Upper lobe of left lung (tissue), 6 donors: ENCODE measurements at regions not wholly inside any gene's neighbourhood (a gene's known extent, or its start where the extent isn't known, plus 50 kb on each side); places are given as distances from the start of the nearest gene placed in this dataset.

ENCODE experiments used
- ATAC-seq, 2 donors: fragments of 200-7000 bp; cut with Tn5 transposase; one replicate each; pipeline ENCODE4 v1.9.1; 2022; ENCODE audit warnings: mild to moderate bottlenecking in 2 of 2, moderate library complexity in 2 of 2; ENCODE audit not compliant: low FRiP score in 2 of 2
- DNase-seq, 2 donors: peaks; one replicate each; pipeline ENCODE4 v3.0.0-alpha.2; 2019 to 2020
- H3K27ac ChIP-seq, 4 donors: fragments of 200-600 bp; sonication (generic); one replicate each; pipeline ENCODE4 v1.5.1; 2016 to 2019
- H3K27me3 ChIP-seq, 4 donors: fragments of 200-600 bp; sonication (generic); one replicate each; pipeline ENCODE4 v1.5.1; 2017 to 2019
- H3K36me3 ChIP-seq, 4 donors: fragments of 200-600 bp; sonication (generic); one replicate each; pipeline ENCODE4 v1.5.1; 2016 to 2019
- H3K4me1 ChIP-seq, 4 donors: fragments of 200-600 bp; sonication (generic); one replicate each; pipeline ENCODE4 v1.5.1; 2018 to 2019
- H3K4me3 ChIP-seq, 4 donors: fragments of 200-600 bp; sonication (generic); one replicate each; pipeline ENCODE4 v1.5.1; 2017 to 2019; ENCODE audit warnings: mild to moderate bottlenecking in 2 of 4, moderate library complexity in 1 of 4
- H3K9me3 ChIP-seq, 4 donors: fragments of 200-600 bp; sonication (generic); one replicate each; pipeline ENCODE4 v1.5.1; 2018 to 2019
- EP300 ChIP-seq, 4 donors: sonication (generic); formaldehyde crosslinking; IDR thresholded peaks; one replicate each; pipeline ENCODE4 v1.5.1; 2017; ENCODE audit warnings: antibody characterized with exemption in 4 of 4, control low read depth in 2 of 4
- POLR2A ChIP-seq, 4 donors: fragments of 450-650 bp; IDR thresholded peaks; one replicate each; pipeline ENCODE4 v1.5.1; 2016 to 2017; ENCODE audit warnings: antibody characterized with exemption in 4 of 4, mild to moderate bottlenecking in 2 of 4
- POLR2AphosphoS5 ChIP-seq, 2 donors: sonication (generic); formaldehyde crosslinking; IDR thresholded peaks; one replicate each; pipeline ENCODE4 v1.5.1; 2017; ENCODE audit warnings: antibody characterized with exemption in 2 of 2
- WGBS, 2 donors: methylation state at CpG; one replicate each; pipeline ENCODE4 v1.1.5; 2017 to 2018; 5-methylcytosine and 5-hydroxymethylcytosine counted together
- TF ChIP-seq, protein P1 (sequence below), 6 experiments: fragments of 450-650 bp in 4 of 6; fragments of 200-600 bp in 2 of 6; sonication (generic) in 2 of 6; IDR thresholded peaks; one replicate each; pipeline ENCODE4 v1.5.1; 2016 to 2019; ENCODE audit warnings: antibody characterized with exemption in 6 of 6
- donor health status: DM: no; HTN: no; CAD: no; lungs with moderate emphysema.
- donor health status: DM: no; HTN: yes; CAD: no; lungs with severe emphysema.

DNA sequence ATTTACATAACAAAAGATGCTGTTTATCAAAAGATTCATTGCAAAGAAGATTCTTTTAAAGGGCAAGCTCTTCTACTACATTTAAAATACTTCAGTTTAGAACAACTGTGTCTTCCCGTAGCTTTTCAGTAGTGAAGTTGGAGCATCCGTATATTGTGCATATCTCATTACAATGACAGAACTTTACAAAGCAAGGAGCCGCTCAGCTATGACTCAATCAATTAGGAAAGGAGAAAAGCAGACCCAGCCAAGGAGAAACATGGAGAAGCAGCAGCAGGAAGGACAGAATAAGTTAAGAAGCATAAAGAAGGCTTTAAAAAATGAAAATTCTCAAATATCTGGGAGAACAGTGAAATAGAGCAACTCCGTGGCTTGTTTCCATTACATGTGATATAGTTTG is 132.6 kb upstream of the SMLR1 start:
- WGBS, 2 donors = 91 to 94% methylated on average over 4 of the region's 4 CpGs
- Histone ChIP-seq H3K4me1 (peaks cover 0 to 9% (median 2%) of the 10 kb centered on the region in 4 donors), H3K27ac (no peak overlapping the region), H3K27me3 (no peaks in the 10 kb centered on the region), H3K4me3 (no peak overlapping the region), H3K36me3 (no peaks in the 10 kb centered on the region), H3K9me3 (no peaks in the 10 kb centered on the region)
- DNase-seq (no peak), ATAC-seq (no peak)
- TF ChIP-seq POLR2A (IDR thresholded peaks at IDR 0.05) = no peak
- no peak for TF ChIP-seq EP300 (IDR thresholded peaks at IDR 0.05)
- no peak for TF ChIP-seq POLR2AphosphoS5 (IDR thresholded peaks at IDR 0.05)
- TF ChIP-seq, protein P1, sequence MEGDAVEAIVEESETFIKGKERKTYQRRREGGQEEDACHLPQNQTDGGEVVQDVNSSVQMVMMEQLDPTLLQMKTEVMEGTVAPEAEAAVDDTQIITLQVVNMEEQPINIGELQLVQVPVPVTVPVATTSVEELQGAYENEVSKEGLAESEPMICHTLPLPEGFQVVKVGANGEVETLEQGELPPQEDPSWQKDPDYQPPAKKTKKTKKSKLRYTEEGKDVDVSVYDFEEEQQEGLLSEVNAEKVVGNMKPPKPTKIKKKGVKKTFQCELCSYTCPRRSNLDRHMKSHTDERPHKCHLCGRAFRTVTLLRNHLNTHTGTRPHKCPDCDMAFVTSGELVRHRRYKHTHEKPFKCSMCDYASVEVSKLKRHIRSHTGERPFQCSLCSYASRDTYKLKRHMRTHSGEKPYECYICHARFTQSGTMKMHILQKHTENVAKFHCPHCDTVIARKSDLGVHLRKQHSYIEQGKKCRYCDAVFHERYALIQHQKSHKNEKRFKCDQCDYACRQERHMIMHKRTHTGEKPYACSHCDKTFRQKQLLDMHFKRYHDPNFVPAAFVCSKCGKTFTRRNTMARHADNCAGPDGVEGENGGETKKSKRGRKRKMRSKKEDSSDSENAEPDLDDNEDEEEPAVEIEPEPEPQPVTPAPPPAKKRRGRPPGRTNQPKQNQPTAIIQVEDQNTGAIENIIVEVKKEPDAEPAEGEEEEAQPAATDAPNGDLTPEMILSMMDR (IDR thresholded peaks at IDR 0.05) = no peak

DNA sequence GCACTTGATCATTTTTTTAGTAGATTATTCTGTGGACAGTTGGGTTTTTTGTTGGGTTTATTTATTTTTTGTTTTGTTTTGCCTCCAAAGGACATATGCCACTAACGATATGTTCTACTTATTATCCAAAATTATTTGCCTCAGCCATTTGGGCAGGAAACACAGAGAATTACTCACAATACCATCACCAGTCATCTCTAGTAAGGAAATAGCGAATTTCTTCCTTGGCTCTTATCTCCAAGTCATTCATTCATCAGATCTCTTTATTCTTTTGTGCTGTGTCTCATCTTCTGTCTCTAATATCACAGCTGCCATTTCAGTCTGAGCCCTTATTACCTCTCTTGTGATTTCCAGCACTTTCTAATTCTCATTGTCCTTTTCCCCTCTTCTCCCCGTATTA is 130.4 kb upstream of the SMLR1 start:
- ATAC-seq = no peak
- H3K9me3 ChIP-seq = no peaks in the 10 kb centered on the region
- peaks cover 0 to 9% (median 2%) of the 10 kb centered on the region in 4 donors for H3K4me1 ChIP-seq
- H3K4me3 ChIP-seq = no peak overlapping the region
- H3K27me3 ChIP-seq = no peaks in the 10 kb centered on the region
- no peak overlapping the region for H3K27ac ChIP-seq
- H3K36me3 ChIP-seq = no peaks in the 10 kb centered on the region
- DNase-seq = no peak
- 65 to 80% methylated on average over 3 of the region's 3 CpGs for WGBS, 2 donors
- TF ChIP-seq POLR2A (IDR thresholded peaks at IDR 0.05) (no peak), EP300 (IDR thresholded peaks at IDR 0.05) (no peak), POLR2AphosphoS5 (IDR thresholded peaks at IDR 0.05) (no peak)
- TF ChIP-seq, protein P1 (IDR thresholded peaks at IDR 0.05) = no peak

DNA sequence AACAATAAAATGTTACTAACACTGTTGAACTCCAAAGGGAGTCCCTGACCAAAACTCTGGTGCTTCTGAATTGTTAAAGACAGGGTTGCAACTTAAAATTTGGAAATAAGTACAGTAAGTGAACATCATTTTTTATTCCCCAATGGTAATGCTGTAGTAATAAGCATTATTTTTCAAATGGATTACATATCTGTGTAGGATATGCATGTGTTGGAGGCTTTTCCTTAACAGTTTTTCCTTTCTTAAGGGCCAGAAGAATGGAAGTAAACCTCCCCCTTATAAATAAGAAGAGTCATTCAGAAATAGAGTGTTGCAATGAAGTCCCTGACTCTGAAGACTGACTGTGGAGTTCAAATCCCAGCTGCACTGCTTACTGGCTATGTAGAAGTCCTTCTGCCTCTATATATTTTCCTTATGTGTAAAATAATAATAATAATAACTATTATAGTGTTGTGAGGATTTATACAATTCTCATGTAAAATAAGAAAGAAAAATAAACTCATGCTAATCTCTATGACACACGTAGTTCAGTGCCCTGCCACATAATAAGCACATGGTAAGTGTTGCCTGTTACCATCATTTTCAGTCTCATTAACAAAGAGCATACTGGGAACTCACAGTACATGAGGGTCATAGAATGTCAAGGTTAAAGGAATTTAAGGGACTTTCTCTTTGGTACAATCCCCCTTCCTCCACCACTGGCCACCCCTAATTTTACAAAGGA is 129.8 kb upstream of the SMLR1 start:
- Histone ChIP-seq H3K9me3 (no peaks in the 10 kb centered on the region), H3K27me3 (no peaks in the 10 kb centered on the region), H3K4me3 (no peak overlapping the region), H3K27ac (no peak overlapping the region), H3K36me3 (no peaks in the 10 kb centered on the region), H3K4me1 (peaks cover 0 to 9% (median 2%) of the 10 kb centered on the region in 4 donors)
- peak in 1 of 2 donors; percentile 39 for ATAC-seq
- no peak for TF ChIP-seq POLR2A (IDR thresholded peaks at IDR 0.05)
- no peak for TF ChIP-seq EP300 (IDR thresholded peaks at IDR 0.05)
- TF ChIP-seq, protein P1 (IDR thresholded peaks at IDR 0.05) = no peak
- no peak for TF ChIP-seq POLR2AphosphoS5 (IDR thresholded peaks at IDR 0.05)
- 25 to 29% methylated on average over 1 of the region's 1 CpG for WGBS, 2 donors
- DNase-seq = no peak

DNA sequence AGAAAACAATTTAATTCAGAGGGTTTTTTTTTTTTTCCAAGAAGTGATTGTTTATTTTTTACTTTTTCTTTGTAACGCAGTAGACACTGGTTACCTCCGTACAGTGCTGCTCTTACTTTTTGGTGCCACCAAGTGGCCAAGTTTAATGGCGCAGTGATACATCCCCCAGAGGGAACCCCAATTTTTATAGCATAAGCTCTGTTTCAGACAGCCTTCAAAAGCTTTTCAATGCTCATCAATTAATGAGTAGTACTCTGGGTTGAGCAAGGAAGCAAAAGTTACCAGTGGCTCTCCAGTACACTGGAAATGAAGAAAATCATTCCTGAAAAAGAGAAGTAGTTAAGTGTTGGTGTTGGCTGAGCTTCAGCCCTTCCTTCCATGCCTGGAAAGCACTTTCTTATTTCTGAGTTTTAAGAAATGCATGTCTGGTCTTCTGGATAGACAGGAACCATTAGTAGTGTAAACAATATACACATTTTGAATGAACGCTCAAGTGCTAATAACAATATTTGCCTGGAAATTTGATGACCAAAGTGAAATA is 129.1 kb upstream of the SMLR1 start:
- H3K36me3 ChIP-seq = no peaks in the 10 kb centered on the region
- WGBS, 2 donors = 13 to 18% methylated on average over 4 of the region's 4 CpGs
- ATAC-seq (peak in 1 of 2 donors; percentile 84), DNase-seq (peak in 1 of 2 donors; percentile 24)
- TF ChIP-seq POLR2AphosphoS5 (IDR thresholded peaks at IDR 0.05) (no peak), POLR2A (IDR thresholded peaks at IDR 0.05) (no peak), EP300 (IDR thresholded peaks at IDR 0.05) (no peak)
- TF ChIP-seq, protein P1 (IDR thresholded peaks at IDR 0.05) = peak; percentile 19 to 61 (median 53)
- H3K4me1 ChIP-seq = peaks cover 0 to 9% (median 2%) of the 10 kb centered on the region in 4 donors
- no peak overlapping the region for H3K27ac ChIP-seq
- H3K9me3 ChIP-seq = no peaks in the 10 kb centered on the region
- H3K27me3 ChIP-seq = no peaks in the 10 kb centered on the region
- no peak overlapping the region for H3K4me3 ChIP-seq
